ENCODE measurements at regions not wholly inside any gene's neighbourhood (a gene's known extent, or its start where the extent isn't known, plus 50 kb on each side); places are given as distances from the start of the nearest gene placed in this dataset.
"Not testable (repeated sequence)": the region's sequence is repeated elsewhere in the genome, so short reads cannot be mapped to it uniquely, and the experiment has no call there.

DNA sequence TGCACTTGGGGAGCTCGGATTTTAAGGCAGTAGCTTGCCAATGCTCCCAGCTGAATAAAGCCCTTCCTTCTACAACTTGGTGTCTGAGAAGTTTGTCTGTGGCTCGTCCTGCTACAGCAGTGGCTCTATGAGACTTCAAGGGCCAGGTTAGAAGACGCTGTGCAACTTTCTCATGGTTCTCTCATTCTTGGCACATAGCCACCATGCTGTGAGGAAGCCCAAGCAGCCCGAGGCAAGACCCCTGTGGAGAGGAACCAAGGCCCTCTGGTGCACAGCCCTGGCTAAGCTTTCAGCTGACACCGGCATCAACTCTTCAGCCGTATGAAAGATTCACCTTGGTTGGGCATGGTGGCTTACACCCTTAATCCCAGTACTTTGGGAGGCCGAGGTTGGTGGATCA lies 116.9 kb upstream of the EEF2KMT start:
- H3K4me1 ChIP-seq, result no peaks in the 10 kb centered on the region
- intact Hi-C loops (cut with DNase I), result no loop called here
- H3K9me3 ChIP-seq, result no peaks in the 10 kb centered on the region
- TF ChIP-seq POLR2A (IDR thresholded peaks at IDR 0.05), result no peak
- TF ChIP-seq, protein P1, sequence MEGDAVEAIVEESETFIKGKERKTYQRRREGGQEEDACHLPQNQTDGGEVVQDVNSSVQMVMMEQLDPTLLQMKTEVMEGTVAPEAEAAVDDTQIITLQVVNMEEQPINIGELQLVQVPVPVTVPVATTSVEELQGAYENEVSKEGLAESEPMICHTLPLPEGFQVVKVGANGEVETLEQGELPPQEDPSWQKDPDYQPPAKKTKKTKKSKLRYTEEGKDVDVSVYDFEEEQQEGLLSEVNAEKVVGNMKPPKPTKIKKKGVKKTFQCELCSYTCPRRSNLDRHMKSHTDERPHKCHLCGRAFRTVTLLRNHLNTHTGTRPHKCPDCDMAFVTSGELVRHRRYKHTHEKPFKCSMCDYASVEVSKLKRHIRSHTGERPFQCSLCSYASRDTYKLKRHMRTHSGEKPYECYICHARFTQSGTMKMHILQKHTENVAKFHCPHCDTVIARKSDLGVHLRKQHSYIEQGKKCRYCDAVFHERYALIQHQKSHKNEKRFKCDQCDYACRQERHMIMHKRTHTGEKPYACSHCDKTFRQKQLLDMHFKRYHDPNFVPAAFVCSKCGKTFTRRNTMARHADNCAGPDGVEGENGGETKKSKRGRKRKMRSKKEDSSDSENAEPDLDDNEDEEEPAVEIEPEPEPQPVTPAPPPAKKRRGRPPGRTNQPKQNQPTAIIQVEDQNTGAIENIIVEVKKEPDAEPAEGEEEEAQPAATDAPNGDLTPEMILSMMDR (IDR thresholded peaks at IDR 0.05), result no peak
- no peaks in the 10 kb centered on the region for H3K27me3 ChIP-seq
- ATAC-seq, result no peak
- DNase-seq, result no peak
- no peaks in the 10 kb centered on the region for H3K36me3 ChIP-seq (replicated peaks in 1 of 2; ENCODE audit: insufficient read depth in 1 of 2, low read depth in 2 of 2)
- no peak overlapping the region for H3K4me3 ChIP-seq
- no peak overlapping the region for H3K27ac ChIP-seq
- WGBS, 2 donors, result 33 to 65% methylated on average over 5 to 7 of the region's 7 CpGs

DNA sequence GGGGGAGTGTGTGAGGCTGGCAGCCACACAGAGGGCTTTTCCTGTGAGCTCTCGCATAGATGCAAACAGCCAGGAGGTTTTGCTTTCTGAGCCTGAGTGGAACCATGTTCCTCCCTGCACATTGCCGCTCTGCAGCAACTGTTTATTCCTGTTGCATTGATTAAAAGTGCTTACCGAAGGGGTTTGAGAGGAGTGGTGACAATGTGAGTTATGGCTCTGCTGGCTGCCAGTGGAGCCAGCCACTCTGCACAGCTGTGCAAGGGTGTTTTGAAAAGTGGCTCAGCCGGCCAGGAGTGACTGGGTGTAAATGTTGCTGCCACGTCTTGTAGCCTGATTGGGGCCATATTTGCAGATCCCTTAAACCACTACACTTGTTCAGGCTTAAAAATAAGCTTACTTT lies 114.9 kb upstream of the EEF2KMT start:
- H3K9me3 ChIP-seq; ATAC-seq; H3K27ac ChIP-seq; intact Hi-C loops (cut with DNase I); H3K36me3 ChIP-seq (replicated peaks in 1 of 2; ENCODE audit: insufficient read depth in 1 of 2, low read depth in 2 of 2); H3K4me1 ChIP-seq; H3K4me3 ChIP-seq; DNase-seq; H3K27me3 ChIP-seq: not testable (repeated sequence)
- WGBS, 2 donors, result 11 to 18% methylated on average over 5 of the region's 5 CpGs

DNA sequence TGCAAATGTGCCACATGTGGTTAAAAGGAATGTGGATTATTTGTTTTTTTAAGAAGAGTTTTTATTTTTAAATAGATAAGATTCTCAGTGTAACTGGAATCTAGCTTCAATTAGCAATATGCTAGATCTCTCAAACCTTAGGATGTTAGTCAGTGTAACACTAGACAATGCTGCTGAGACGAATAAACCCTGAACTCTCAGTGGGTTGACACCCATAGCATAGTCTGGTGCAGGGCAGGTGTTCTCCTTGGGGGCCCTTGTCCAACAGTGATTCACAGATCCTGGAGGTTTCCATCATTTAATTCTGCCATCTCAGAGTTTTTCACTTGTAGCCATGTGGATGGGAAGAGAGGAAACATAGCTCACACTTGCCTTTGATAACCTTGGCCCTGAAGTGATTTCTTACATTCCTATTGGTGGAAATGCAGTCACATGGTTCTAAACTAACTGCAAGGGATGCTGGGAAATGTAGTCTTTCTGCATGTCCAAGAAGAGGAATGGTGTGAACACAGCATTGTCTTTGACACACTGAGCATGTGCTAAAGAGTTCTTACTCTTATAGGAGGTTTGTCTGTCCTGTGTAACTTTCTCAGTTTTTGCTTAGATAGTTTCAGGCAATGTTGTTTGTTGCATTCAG lies 110.4 kb upstream of the EEF2KMT start:
- 56 to 92% methylated on average over 1 of the region's 1 CpG for WGBS, 2 donors
- H3K36me3 ChIP-seq (replicated peaks in 1 of 2; ENCODE audit: insufficient read depth in 1 of 2, low read depth in 2 of 2); ATAC-seq; DNase-seq; H3K9me3 ChIP-seq; H3K27me3 ChIP-seq; H3K27ac ChIP-seq; H3K4me1 ChIP-seq; intact Hi-C loops (cut with DNase I); H3K4me3 ChIP-seq: not testable (repeated sequence)

DNA sequence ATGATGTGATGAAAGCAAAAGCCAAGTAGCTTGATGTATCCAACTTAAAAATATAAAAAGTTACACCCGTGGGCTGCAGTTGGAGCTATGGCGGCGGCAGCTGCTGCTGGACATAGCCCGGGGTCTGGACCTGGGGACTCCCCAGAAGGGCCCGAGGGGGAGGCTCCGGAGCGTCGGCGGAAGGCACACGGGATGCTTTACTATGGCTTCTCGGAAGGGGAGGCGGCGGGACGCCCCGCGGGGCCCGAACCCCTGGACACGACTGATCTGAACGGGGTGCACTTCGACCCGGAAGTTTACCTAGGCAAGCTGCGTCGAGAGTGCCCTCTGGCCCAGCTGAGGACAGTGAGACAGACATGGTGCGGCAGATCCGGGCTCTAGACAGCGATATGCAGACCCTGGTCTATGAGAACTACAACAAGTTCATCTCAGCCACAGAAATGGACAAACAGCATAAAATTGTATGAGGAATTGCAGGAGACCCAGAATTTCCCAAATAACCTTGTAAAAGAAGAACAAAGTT lies 109.5 kb upstream of the EEF2KMT start:
- H3K9me3 ChIP-seq, result no peaks in the 10 kb centered on the region
- intact Hi-C loops (cut with DNase I), result no loop called here

DNA sequence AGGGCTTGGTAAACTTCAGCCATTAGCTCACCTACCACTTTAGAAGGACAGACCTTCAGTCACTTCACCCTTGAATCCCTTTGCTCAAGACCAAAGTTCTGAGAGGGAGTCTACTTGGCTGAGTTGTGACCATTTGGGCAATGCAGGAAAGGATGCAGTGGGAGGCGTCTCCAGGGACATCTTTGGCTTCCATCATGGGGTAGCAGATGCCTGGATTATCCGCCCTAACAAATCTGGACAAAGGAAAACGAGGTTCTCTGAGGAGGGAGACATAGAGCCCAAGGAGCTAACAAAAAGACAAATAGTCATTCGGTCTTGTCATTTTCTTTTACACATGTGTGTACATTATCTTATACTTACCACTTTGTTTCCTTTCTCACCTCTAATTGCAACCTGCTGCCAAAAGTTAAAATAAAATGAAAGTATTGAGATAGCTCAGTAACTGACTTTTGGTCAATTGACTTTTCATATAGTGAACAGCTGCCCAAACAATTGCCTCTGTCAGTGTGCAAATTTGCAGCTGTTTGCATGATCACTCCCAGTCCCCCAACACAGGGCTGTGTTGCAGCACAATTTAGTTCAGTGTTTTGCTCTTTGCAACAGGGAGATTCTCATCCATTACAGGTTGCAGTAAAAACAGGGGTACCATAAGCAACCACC lies 108.9 kb upstream of the EEF2KMT start:
- H3K9me3 ChIP-seq, result no peaks in the 10 kb centered on the region
- intact Hi-C loops (cut with DNase I), result no loop called here
- no peaks in the 10 kb centered on the region for H3K4me1 ChIP-seq
- no peak for TF ChIP-seq POLR2A (IDR thresholded peaks at IDR 0.05)
- TF ChIP-seq, protein P1 (IDR thresholded peaks at IDR 0.05), result no peak
- H3K36me3 ChIP-seq (replicated peaks in 1 of 2; ENCODE audit: insufficient read depth in 1 of 2, low read depth in 2 of 2), result no peaks in the 10 kb centered on the region
- H3K4me3 ChIP-seq, result no peak overlapping the region
- H3K27me3 ChIP-seq, result no peaks in the 10 kb centered on the region
- H3K27ac ChIP-seq, result no peak overlapping the region
- WGBS, 2 donors, result 39 to 45% methylated on average over 4 of the region's 4 CpGs
- no peak for DNase-seq
- no peak for ATAC-seq

More for the DNA sequence above, 109.5 kb upstream of the EEF2KMT start:
- H3K4me3 ChIP-seq, result no peak overlapping the region
- H3K4me1 ChIP-seq, result no peaks in the 10 kb centered on the region
- ATAC-seq, result no peak
- no peaks in the 10 kb centered on the region for H3K36me3 ChIP-seq (replicated peaks in 1 of 2; ENCODE audit: insufficient read depth in 1 of 2, low read depth in 2 of 2)
- 79 to 86% methylated on average over 22 to 26 of the region's 26 CpGs for WGBS, 2 donors
- no peak overlapping the region for H3K27ac ChIP-seq
- TF ChIP-seq, protein P1 (IDR thresholded peaks at IDR 0.05), result no peak
- TF ChIP-seq POLR2A (IDR thresholded peaks at IDR 0.05), result no peak
- DNase-seq, result no peak
- H3K27me3 ChIP-seq, result no peaks in the 10 kb centered on the region
